Breast epithelium (tissue), 3 donors: ENCODE measurements at regions not wholly inside any gene's neighbourhood (a gene's known extent, or its start where the extent isn't known, plus 50 kb on each side); places are given as distances from the start of the nearest gene placed in this dataset.

Experiments
- CTCF ChIP-seq, 3 donors: fragments of 450-650 bp; IDR thresholded peaks; one replicate each; pipeline ENCODE4 v1.5.1; 2016 to 2017; ENCODE audit warnings: antibody characterized with exemption in 3 of 3, mild to moderate bottlenecking in 3 of 3, moderate library complexity in 3 of 3
- POLR2AphosphoS5 ChIP-seq, 3 donors: sonication (generic); formaldehyde crosslinking; IDR thresholded peaks; one replicate each; pipeline ENCODE4 v1.6.1; 2017; ENCODE audit warnings: antibody characterized with exemption in 3 of 3

DNA sequence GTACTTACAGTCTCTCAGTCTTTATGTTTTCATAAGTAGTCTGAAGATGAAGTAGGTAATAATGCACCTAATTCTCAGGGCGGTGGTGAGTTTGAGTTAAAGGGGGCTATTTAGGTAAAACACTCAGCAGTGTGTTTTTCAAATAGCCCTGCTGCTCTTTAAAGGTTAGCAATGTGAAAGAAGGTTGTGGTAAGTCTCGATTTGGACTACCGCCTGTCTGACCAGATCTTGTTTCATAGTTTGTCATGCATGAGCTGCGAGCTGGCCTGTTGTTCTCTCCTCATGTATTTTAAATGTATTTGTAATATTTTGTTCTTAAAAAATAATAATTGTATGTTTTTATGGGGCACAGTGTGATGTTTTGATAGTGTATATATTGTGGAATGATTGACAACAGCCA is 340.2 kb downstream of the DHX35 start:
- no peak for TF ChIP-seq CTCF (IDR thresholded peaks at IDR 0.05)
- no peak for TF ChIP-seq POLR2AphosphoS5 (IDR thresholded peaks at IDR 0.05)
